ENCODE measurements at regions not wholly inside any gene's neighbourhood (a gene's known extent, or its start where the extent isn't known, plus 50 kb on each side); places are given as distances from the start of the nearest gene placed in this dataset.
A peak's percentile ranks its signal among the peaks of the same experiment; 100 is the strongest.

DNA sequence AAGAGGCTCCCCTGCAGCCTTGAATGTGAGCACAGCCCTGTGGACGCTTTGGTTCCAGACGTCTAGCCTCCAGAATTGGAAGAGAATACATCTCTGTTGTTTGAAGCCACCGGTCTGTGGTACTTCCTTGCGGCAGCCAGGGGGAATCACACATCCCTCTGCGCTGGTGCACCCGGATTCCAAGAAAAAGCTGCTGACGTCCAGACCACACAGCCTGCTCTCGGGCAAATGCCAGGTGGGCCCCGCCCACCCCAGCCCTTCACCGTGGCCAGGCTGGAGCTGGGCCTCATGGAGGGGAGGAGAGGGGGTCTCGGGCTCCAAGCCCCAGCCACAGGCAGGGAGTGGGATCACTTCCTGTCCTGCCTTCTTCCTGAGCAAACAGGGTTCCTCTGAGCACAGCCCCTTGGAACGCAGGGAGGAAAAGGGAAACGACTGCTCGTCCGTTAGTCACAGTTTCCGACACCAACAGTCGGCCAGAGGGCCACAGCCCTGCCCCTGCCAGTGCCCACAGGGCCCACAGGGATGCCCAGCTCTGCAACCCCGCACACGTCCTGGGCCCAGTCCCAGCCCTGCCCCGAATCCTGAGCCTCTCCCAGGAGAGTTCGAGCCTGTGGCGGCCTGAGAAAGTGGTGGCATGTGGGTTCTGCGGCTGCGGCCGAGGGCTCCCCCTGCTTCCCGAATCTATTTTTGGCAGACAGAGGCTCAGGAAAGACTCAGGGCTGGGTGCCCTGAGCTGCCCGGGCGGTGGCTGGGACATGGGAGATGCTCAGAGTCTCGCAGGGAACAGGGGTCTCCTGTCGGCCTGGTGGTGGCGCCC lies 85.3 kb downstream of the RFLNA start:
- Histone ChIP-seq H3K9ac (ENCODE audit: insufficient read depth, low read length, poor library complexity, severe bottlenecking) (peak overlapping the region; percentile 61), H3K4me2 (replicated peaks; ENCODE audit: extremely low read depth, low read length, poor library complexity, severe bottlenecking) (peak overlapping the region; percentile 62), H3K79me2 (ENCODE audit: insufficient read depth, low read length) (peaks cover 10% of the 10 kb centered on the region), H2AFZ (ENCODE audit: insufficient read depth, low read depth, low read length, poor library complexity, severe bottlenecking) (no peak overlapping the region), H3K27me3 (ENCODE audit: control insufficient read depth in 2 of 2, insufficient read depth in 2 of 2, low read length in 2 of 2) (no peaks in the 10 kb centered on the region), H3K36me3 (replicated peaks in 1 of 2; ENCODE audit: control insufficient read depth in 1 of 2, insufficient read depth in 2 of 2, low read length in 2 of 2) (peaks cover 53 to 73% of the 10 kb centered on the region in 2 donors), H3K4me3 (replicated peaks in 1 of 3; ENCODE audit: low read depth in 2 of 3, low read length in 3 of 3) (peak overlapping the region in 2 of 3 experiments; percentile 11 to 48), H3K27ac (ENCODE audit: low read depth in 1 of 2, low read length in 2 of 2) (peak overlapping the region; percentile 68 to 81), H4K20me1 (ENCODE audit: insufficient read depth, low read length) (peaks cover 96% of the 10 kb centered on the region), H3K4me1 (ENCODE audit: control insufficient read depth in 1 of 2, insufficient read depth in 2 of 2, low read length in 2 of 2) (peaks cover 41 to 43% of the 10 kb centered on the region in 2 donors), H3K9me3 (replicated peaks in 1 of 2; ENCODE audit: control insufficient read depth in 1 of 2, insufficient read depth in 1 of 2, low read length in 2 of 2) (no peaks in the 10 kb centered on the region)
- H3K27ac Mint-ChIP-seq: peak overlapping the region; percentile 80 to 95 (median 92)
- peaks cover 43% of the 10 kb centered on the region for H3K4me1 Mint-ChIP-seq
- peak overlapping the region; percentile 69 to 73 for H3K4me3 Mint-ChIP-seq
- TF ChIP-seq, protein P1, sequence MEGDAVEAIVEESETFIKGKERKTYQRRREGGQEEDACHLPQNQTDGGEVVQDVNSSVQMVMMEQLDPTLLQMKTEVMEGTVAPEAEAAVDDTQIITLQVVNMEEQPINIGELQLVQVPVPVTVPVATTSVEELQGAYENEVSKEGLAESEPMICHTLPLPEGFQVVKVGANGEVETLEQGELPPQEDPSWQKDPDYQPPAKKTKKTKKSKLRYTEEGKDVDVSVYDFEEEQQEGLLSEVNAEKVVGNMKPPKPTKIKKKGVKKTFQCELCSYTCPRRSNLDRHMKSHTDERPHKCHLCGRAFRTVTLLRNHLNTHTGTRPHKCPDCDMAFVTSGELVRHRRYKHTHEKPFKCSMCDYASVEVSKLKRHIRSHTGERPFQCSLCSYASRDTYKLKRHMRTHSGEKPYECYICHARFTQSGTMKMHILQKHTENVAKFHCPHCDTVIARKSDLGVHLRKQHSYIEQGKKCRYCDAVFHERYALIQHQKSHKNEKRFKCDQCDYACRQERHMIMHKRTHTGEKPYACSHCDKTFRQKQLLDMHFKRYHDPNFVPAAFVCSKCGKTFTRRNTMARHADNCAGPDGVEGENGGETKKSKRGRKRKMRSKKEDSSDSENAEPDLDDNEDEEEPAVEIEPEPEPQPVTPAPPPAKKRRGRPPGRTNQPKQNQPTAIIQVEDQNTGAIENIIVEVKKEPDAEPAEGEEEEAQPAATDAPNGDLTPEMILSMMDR (IDR thresholded peaks at IDR 0.05): peak; percentile 30
- no peaks in the 10 kb centered on the region for H3K27me3 Mint-ChIP-seq (ENCODE audit: low read depth in 3 of 3)
- 1% methylated on average over 31 of the region's 31 CpGs for WGBS (ENCODE audit: insufficient coverage)
- peak; percentile 80 to 93 (median 85) for DNase-seq
- peaks cover 0 to 3% (median 0%) of the 10 kb centered on the region in 7 donors for H3K9me3 Mint-ChIP-seq
- peaks cover 69 to 83% of the 10 kb centered on the region in 2 donors for H3K36me3 Mint-ChIP-seq
- intact Hi-C loops (cut with micrococcal nuclease): no loop called here

DNA sequence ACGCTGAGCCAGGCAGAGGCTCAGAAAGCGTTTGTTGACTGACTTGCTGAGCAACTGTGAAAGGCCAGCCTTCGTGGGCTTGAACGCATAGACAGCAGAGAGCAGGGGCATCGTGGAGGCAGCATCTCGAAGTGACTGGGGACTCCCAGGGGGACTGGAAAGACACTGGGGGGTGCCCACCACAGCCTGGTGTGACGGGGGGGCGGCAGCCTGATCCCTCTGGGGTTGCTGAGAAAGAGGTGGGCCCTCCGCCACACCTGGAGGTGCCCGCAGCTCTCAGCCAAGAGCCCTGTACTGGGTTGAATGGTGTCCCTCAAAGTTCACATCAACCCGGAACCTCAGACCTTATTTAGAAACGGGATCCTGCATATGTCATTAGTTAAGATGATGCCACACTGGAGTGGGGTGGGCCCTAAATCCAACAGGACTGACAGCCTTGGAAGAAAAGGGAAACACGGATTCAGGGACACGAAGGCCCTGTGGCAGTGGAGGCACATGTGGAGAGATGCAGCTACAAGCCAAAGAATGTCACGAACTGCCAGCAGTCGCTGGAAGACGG lies 84.6 kb downstream of the RFLNA start:
- H3K4me3 Mint-ChIP-seq: peak overlapping the region; percentile 43 to 55
- H3K9ac ChIP-seq (ENCODE audit: insufficient read depth, low read length, poor library complexity, severe bottlenecking): peak overlapping the region; percentile 61

More for the DNA sequence above, 84.6 kb downstream of the RFLNA start:
- peak overlapping the region in 1 of 3 experiments; percentile 48 for H3K4me3 ChIP-seq (replicated peaks in 1 of 3; ENCODE audit: low read depth in 2 of 3, low read length in 3 of 3)
- H3K4me1 ChIP-seq (ENCODE audit: control insufficient read depth in 1 of 2, insufficient read depth in 2 of 2, low read length in 2 of 2): peaks cover 41 to 43% of the 10 kb centered on the region in 2 donors
- no peaks in the 10 kb centered on the region for H3K27me3 ChIP-seq (ENCODE audit: control insufficient read depth in 2 of 2, insufficient read depth in 2 of 2, low read length in 2 of 2)
- no peak for DNase-seq
- peaks cover 10% of the 10 kb centered on the region for H3K79me2 ChIP-seq (ENCODE audit: insufficient read depth, low read length)
- H3K27ac ChIP-seq (ENCODE audit: low read depth in 1 of 2, low read length in 2 of 2): peak overlapping the region; percentile 68 to 81
- no peak overlapping the region for H2AFZ ChIP-seq (ENCODE audit: insufficient read depth, low read depth, low read length, poor library complexity, severe bottlenecking)
- Mint-ChIP-seq H3K27ac (peak overlapping the region in 6 of 7 donors; percentile 38 to 94 (median 84)), H3K36me3 (peaks cover 66 to 83% of the 10 kb centered on the region in 2 donors), H3K9me3 (peaks cover 0 to 3% (median 0%) of the 10 kb centered on the region in 7 donors), H3K27me3 (ENCODE audit: low read depth in 3 of 3) (no peaks in the 10 kb centered on the region), H3K4me1 (peaks cover 43% of the 10 kb centered on the region)
- peaks cover 53 to 73% of the 10 kb centered on the region in 2 donors for H3K36me3 ChIP-seq (replicated peaks in 1 of 2; ENCODE audit: control insufficient read depth in 1 of 2, insufficient read depth in 2 of 2, low read length in 2 of 2)
- intact Hi-C loops (cut with micrococcal nuclease): no loop called here
- H3K4me2 ChIP-seq (replicated peaks; ENCODE audit: extremely low read depth, low read length, poor library complexity, severe bottlenecking): peak overlapping the region; percentile 62
- TF ChIP-seq, protein P1 (IDR thresholded peaks at IDR 0.05): no peak
- H4K20me1 ChIP-seq (ENCODE audit: insufficient read depth, low read length): peaks cover 96% of the 10 kb centered on the region
- 75% methylated on average over 13 of the region's 17 CpGs for WGBS (ENCODE audit: insufficient coverage)
- H3K9me3 ChIP-seq (replicated peaks in 1 of 2; ENCODE audit: control insufficient read depth in 1 of 2, insufficient read depth in 1 of 2, low read length in 2 of 2): no peaks in the 10 kb centered on the region
